Adrenal gland (tissue), 5 donors: ENCODE measurements at regions not wholly inside any gene's neighbourhood (a gene's known extent, or its start where the extent isn't known, plus 50 kb on each side); places are given as distances from the start of the nearest gene placed in this dataset.

Source experiments
- CTCF ChIP-seq, 6 experiments: fragments of 450-650 bp in 4 of 6; fragments of 200-600 bp in 2 of 6; sonication (generic) in 1 of 6; IDR thresholded peaks; 1 replicate in 5 of 6; 2 replicates in 1 of 6; pipeline versions ENCODE4 v1.5.1 to v1.8.0; 2016 to 2021; ENCODE audit warnings: antibody characterized with exemption in 6 of 6, mild to moderate bottlenecking in 2 of 6, moderate library complexity in 1 of 6
- POLR2A ChIP-seq, 2 donors: fragments of 450-650 bp; IDR thresholded peaks; one replicate each; pipeline ENCODE4 v1.6.1; 2017; ENCODE audit warnings: antibody characterized with exemption in 2 of 2, mild to moderate bottlenecking in 2 of 2, moderate library complexity in 1 of 2
- donor health status: DM: no; HTN: no; CAD: no.

GRCh38 chr4:164614329-164614728 is 139.6 kb upstream of the SMIM31 start:
- TF ChIP-seq CTCF (IDR thresholded peaks at IDR 0.05) (no peak), POLR2A (IDR thresholded peaks at IDR 0.05) (no peak)
